Pancreas (tissue), 10 donors: ENCODE measurements at regions not wholly inside any gene's neighbourhood (a gene's known extent, or its start where the extent isn't known, plus 50 kb on each side); places are given as distances from the start of the nearest gene placed in this dataset.

Source experiments
- ATAC-seq, 4 donors: fragments of 200-7000 bp; cut with Tn5 transposase; one replicate each; pipeline versions ENCODE4 v1.8.0 to v1.9.1; 2020; ENCODE audit warnings: mild to moderate bottlenecking in 4 of 4, moderate library complexity in 4 of 4
- DNase-seq, 6 donors: peaks; one replicate each; pipeline ENCODE4 v3.0.0-alpha.2; 2020
- FAIRE-seq: peaks from 2 replicates; lab custom pipeline; 2012; peaks lifted over from hg19 to GRCh38; lab: Jason Lieb, UNC
- H3K27ac ChIP-seq, 4 donors: fragments of 200-600 bp; sonication (generic); 1 replicate in 3 of 4; 2 replicates in 1 of 4; pipeline versions ENCODE4 v1.5.0 to v1.8.0; 2020
- H3K27me3 ChIP-seq, 4 donors: fragments of 200-600 bp; one replicate each; pipeline ENCODE4 v1.8.0; 2021
- H3K36me3 ChIP-seq, 3 donors: fragments of 200-600 bp; sonication (generic) in 1 of 3; one replicate each; pipeline versions ENCODE4 v1.5.0 to v1.8.0; 2020 to 2021
- H3K4me1 ChIP-seq, 3 donors: fragments of 200-600 bp; one replicate each; pipeline ENCODE4 v1.8.0; 2021
- H3K4me3 ChIP-seq, 4 donors: fragments of 200-600 bp; sonication (generic) in 2 of 4; one replicate each; pipeline versions ENCODE4 v1.5.0 to v1.8.0; 2020 to 2021
- H3K9me3 ChIP-seq, 4 donors: fragments of 200-600 bp; one replicate each; pipeline ENCODE4 v1.8.0; 2021
- CTCF ChIP-seq, 4 donors: fragments of 200-600 bp; sonication (generic) in 3 of 4; IDR thresholded peaks; one replicate each; pipeline versions ENCODE4 v1.5.0 to v1.8.0; 2021; ENCODE audit warnings: antibody characterized with exemption in 4 of 4
- WGBS, 2 donors: extraction: QIAGEN DNeasy Blood & Tissue Kit; methylation state at CpG; one replicate each; pipeline ENCODE4 v1.1.7; 2013; 5-methylcytosine and 5-hydroxymethylcytosine counted together
- intact Hi-C, 3 donors: fragments of 100-400 bp; cut with DNase I; formaldehyde crosslinking; loops; one replicate each; pipeline versions ENCODE4 v1.11.1 to v1.14.2; 2022
- donor health status: healthy with polysubstance abuse.
- donor health status: DM: no; HTN: no; CAD: no; lungs with moderate emphysema.
- donor health status: DM: no; HTN: no; CAD: no.
- donor health status: control.
- donor health status: control.
- donor health status: Bipolar disorder and iron deficiency.
- donor health status: DM: yes; HTN: yes; CAD: no.
- donor health status: DM: no; HTN: no; CAD: no.
- donor health status: DM: no; HTN: no; CAD: no.
- donor health status: DM: yes; HTN: yes; CAD: no.

DNA sequence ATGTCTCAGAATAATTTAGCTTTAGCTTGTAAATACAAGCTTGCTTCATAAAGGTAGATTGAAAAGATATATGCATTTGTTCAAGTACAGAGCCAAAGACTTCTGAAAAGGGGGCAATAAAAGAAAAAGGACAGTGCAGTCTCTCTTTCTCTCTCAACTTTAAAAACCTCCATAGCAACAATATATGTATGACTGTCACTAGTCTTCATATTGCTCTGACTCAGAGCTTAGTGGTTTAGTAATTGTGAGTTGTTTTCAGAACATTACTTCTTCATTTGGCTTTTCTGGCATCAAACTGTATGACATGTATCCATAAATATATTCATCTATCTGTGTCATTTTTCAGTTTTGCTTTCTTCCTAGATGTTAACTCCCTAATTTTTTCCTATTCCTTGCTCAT, 194.6 kb upstream of the KIF2A start:
- no peak for FAIRE-seq
- DNase-seq, result no peak
- no peak for ATAC-seq
- no peak for TF ChIP-seq CTCF (IDR thresholded peaks at IDR 0.05)
- no peak overlapping the region for H3K4me3 ChIP-seq
- no peak overlapping the region for H3K27ac ChIP-seq
- H3K9me3 ChIP-seq, result no peaks in the 10 kb centered on the region
- no peaks in the 10 kb centered on the region for H3K36me3 ChIP-seq
- no peaks in the 10 kb centered on the region for H3K27me3 ChIP-seq
- H3K4me1 ChIP-seq, result no peaks in the 10 kb centered on the region
- intact Hi-C loops, result no loop called here

- no peak for ATAC-seq
- FAIRE-seq, result no peak
- Histone ChIP-seq H3K9me3 (no peaks in the 10 kb centered on the region), H3K4me1 (no peaks in the 10 kb centered on the region), H3K27ac (no peak overlapping the region), H3K36me3 (no peaks in the 10 kb centered on the region), H3K4me3 (no peak overlapping the region), H3K27me3 (no peaks in the 10 kb centered on the region)
- TF ChIP-seq CTCF (IDR thresholded peaks at IDR 0.05), result no peak
- WGBS, 2 donors, result 62 to 81% methylated on average over 2 of the region's 2 CpGs
- no peak for DNase-seq
- intact Hi-C loops, result no loop called here
These were observed 193.2 kb upstream of the KIF2A start for GRCh38 chr5:62112689-62113228.

GRCh38 chr5:62115014-62115413, 191.0 kb upstream of the KIF2A start:
- TF ChIP-seq CTCF (IDR thresholded peaks at IDR 0.05), result no peak
- FAIRE-seq (no peak), DNase-seq (no peak), ATAC-seq (no peak)
- intact Hi-C loops, result no loop called here
- Histone ChIP-seq H3K9me3 (no peaks in the 10 kb centered on the region), H3K4me1 (no peaks in the 10 kb centered on the region), H3K36me3 (no peaks in the 10 kb centered on the region), H3K4me3 (no peak overlapping the region), H3K27me3 (no peaks in the 10 kb centered on the region), H3K27ac (no peak overlapping the region)
- WGBS, 2 donors, result 28 to 52% methylated on average over 2 of the region's 2 CpGs

GRCh38 chr5:62124266-62124665, 181.7 kb upstream of the KIF2A start:
- WGBS, 2 donors, result 64 to 77% methylated on average over 6 of the region's 6 CpGs
- Histone ChIP-seq H3K4me1 (no peaks in the 10 kb centered on the region), H3K4me3 (no peak overlapping the region), H3K9me3 (no peaks in the 10 kb centered on the region), H3K36me3 (no peaks in the 10 kb centered on the region), H3K27me3 (no peaks in the 10 kb centered on the region), H3K27ac (no peak overlapping the region)
- no peak for FAIRE-seq
- no peak for ATAC-seq
- TF ChIP-seq CTCF (IDR thresholded peaks at IDR 0.05), result no peak
- intact Hi-C loops, result no loop called here
- no peak for DNase-seq

- DNase-seq, result no peak
- Histone ChIP-seq H3K36me3 (no peaks in the 10 kb centered on the region), H3K4me3 (no peak overlapping the region), H3K9me3 (no peaks in the 10 kb centered on the region), H3K27ac (no peak overlapping the region), H3K4me1 (no peaks in the 10 kb centered on the region), H3K27me3 (no peaks in the 10 kb centered on the region)
- TF ChIP-seq CTCF (IDR thresholded peaks at IDR 0.05), result no peak
- 41 to 43% methylated on average over 2 of the region's 2 CpGs for WGBS, 2 donors
- no peak for FAIRE-seq
- intact Hi-C loops, result no loop called here
- no peak for ATAC-seq
These were observed 179.9 kb upstream of the KIF2A start for GRCh38 chr5:62126090-62126489.
